ENCODE measurements at regions not wholly inside any gene's neighbourhood (a gene's known extent, or its start where the extent isn't known, plus 50 kb on each side); places are given as distances from the start of the nearest gene placed in this dataset.

GRCh38 chr10:59454171-59454919 is 92.0 kb upstream of the FAM13C start:
- WGBS (ENCODE audit: missing lambda C conversion rate), result 19% methylated on average over 5 of the region's 5 CpGs
- TF ChIP-seq REST (IDR thresholded peaks at IDR 0.05) (no peak), EP300 (IDR thresholded peaks at IDR 0.05) (no peak), CBX8 (IDR thresholded peaks at IDR 0.05) (no peak), ZFP36 (IDR thresholded peaks at IDR 0.05; ENCODE audit: borderline replicate concordance, partially characterized antibody) (no peak), PBX3 (IDR thresholded peaks at IDR 0.05) (no peak), TP53 (CRISPR knock-in tag; IDR thresholded peaks at IDR 0.05) (no peak), EHMT2 (IDR thresholded peaks at IDR 0.05; ENCODE audit: low read depth) (no peak), HOXB5 (CRISPR knock-in tag; IDR thresholded peaks at IDR 0.05) (no peak), HES2 (IDR thresholded peaks at IDR 0.05) (no peak), RAD21 (conservative IDR thresholded peaks at IDR 0.05 in 1 of 2, IDR thresholded peaks at IDR 0.05 in 1 of 2) (no peak), ZNF302 (CRISPR knock-in tag; IDR thresholded peaks at IDR 0.05) (no peak), SREBF2 (IDR thresholded peaks at IDR 0.05) (no peak)
- DNase-seq (ENCODE audit: low read depth in 1 of 2, low spot score in 1 of 2) (no peak), FAIRE-seq (no peak), ATAC-seq (no peak)
- ChIA-PET CTCF (no interaction called here), POLR2A (no interaction called here)
- H3K9me3 ChIP-seq, result no peaks in the 10 kb centered on the region
- no peak overlapping the region for H3K27ac ChIP-seq
- H3K4me2 ChIP-seq, result no peak overlapping the region
- no peak overlapping the region for H3K4me3 ChIP-seq
- no peaks in the 10 kb centered on the region for H3K4me1 ChIP-seq

- no peak overlapping the region for H3K4me2 ChIP-seq
- ATAC-seq, result no peak
- FAIRE-seq, result no peak
- no peak overlapping the region for H3K4me3 ChIP-seq
- POLR2A ChIA-PET, result no interaction called here
- WGBS (ENCODE audit: missing lambda C conversion rate), result 45% methylated on average over 1 of the region's 1 CpG
- no peaks in the 10 kb centered on the region for H3K9me3 ChIP-seq
- no peak overlapping the region for H3K27ac ChIP-seq
- TF ChIP-seq ATOH8 (CRISPR knock-in tag; IDR thresholded peaks at IDR 0.05; ENCODE audit: low read depth) (no peak), SMC3 (IDR thresholded peaks at IDR 0.05) (no peak), TP53 (CRISPR knock-in tag; IDR thresholded peaks at IDR 0.05) (no peak), CTCF (IDR thresholded peaks at IDR 0.05) (no peak), RFX5 (IDR thresholded peaks at IDR 0.05) (no peak), NPAS2 (CRISPR knock-in tag; IDR thresholded peaks at IDR 0.05; ENCODE audit: borderline replicate concordance) (no peak), TFCP2L1 (CRISPR knock-in tag; IDR thresholded peaks at IDR 0.05) (no peak)
- DNase-seq (ENCODE audit: low read depth in 1 of 2, low spot score in 1 of 2), result no peak
- no peaks in the 10 kb centered on the region for H3K4me1 ChIP-seq
- CTCF ChIA-PET, result interaction anchor here (0.8 kb wide), 1 partner anchor 152 kb away, joined by 3 read pairs; no protein-coding TSS in a partner anchor
Observed at GRCh38 chr10:59448616-59449015, 86.3 kb upstream of the FAM13C start.
